ENCODE measurements at regions not wholly inside any gene's neighbourhood (a gene's known extent, or its start where the extent isn't known, plus 50 kb on each side); places are given as distances from the start of the nearest gene placed in this dataset.
A peak's percentile ranks its signal among the peaks of the same experiment; 100 is the strongest.

GRCh38 chr3:159792070-159792469, 196.6 kb upstream of the IL12A start:
- peaks cover 16% of the 10 kb centered on the region for H3K4me1 ChIP-seq (ENCODE audit: control insufficient read depth, extremely low read depth, insufficient read depth, low read length)
- H3K9me3 ChIP-seq (ENCODE audit: control insufficient read depth, insufficient read depth, low read depth, low read length) = no peaks in the 10 kb centered on the region
- H3K36me3 ChIP-seq (ENCODE audit: control insufficient read depth, insufficient read depth, low read length) = no peaks in the 10 kb centered on the region
- H4K20me1 ChIP-seq (ENCODE audit: control insufficient read depth, extremely low read depth, insufficient read depth, low read length) = no peaks in the 10 kb centered on the region
- TF ChIP-seq EZH2 (IDR thresholded peaks at IDR 0.05; ENCODE audit: low read length, missing control alignments) (no peak), CTCF (conservative IDR thresholded peaks at IDR 0.05 in 1 of 2, IDR thresholded peaks at IDR 0.05 in 1 of 2; ENCODE audit: low read depth in 1 of 2, low read length in 2 of 2) (no peak)
- peaks cover 59% of the 10 kb centered on the region for H3K79me2 ChIP-seq (ENCODE audit: control insufficient read depth, insufficient read depth, low read length)
- H3K9ac ChIP-seq (ENCODE audit: insufficient read depth, low read length) = no peak overlapping the region
- H3K27me3 ChIP-seq (ENCODE audit: control insufficient read depth, insufficient read depth, low read length) = no peaks in the 10 kb centered on the region
- H2AFZ ChIP-seq (ENCODE audit: low read length) = no peak overlapping the region
- H3K4me2 ChIP-seq (ENCODE audit: extremely low read depth, insufficient read depth, low read length) = no peak overlapping the region
- no peak for DNase-seq (ENCODE audit: low read depth in 2 of 2)
- no peak overlapping the region for H3K4me3 ChIP-seq (replicated peaks in 1 of 4; ENCODE audit: control extremely low read depth in 1 of 4, insufficient read depth in 1 of 4, low read depth in 3 of 4, low read length in 4 of 4)
- H3K27ac ChIP-seq (ENCODE audit: insufficient read depth, low read length) = no peak overlapping the region

- no peak overlapping the region for H3K27ac ChIP-seq (ENCODE audit: insufficient read depth, low read length)
- DNase-seq (ENCODE audit: low read depth in 2 of 2) = no peak
- no peaks in the 10 kb centered on the region for H3K9me3 ChIP-seq (ENCODE audit: control insufficient read depth, insufficient read depth, low read depth, low read length)
- peaks cover 64% of the 10 kb centered on the region for H3K79me2 ChIP-seq (ENCODE audit: control insufficient read depth, insufficient read depth, low read length)
- H4K20me1 ChIP-seq (ENCODE audit: control insufficient read depth, extremely low read depth, insufficient read depth, low read length) = no peaks in the 10 kb centered on the region
- H2AFZ ChIP-seq (ENCODE audit: low read length) = no peak overlapping the region
- H3K4me3 ChIP-seq (replicated peaks in 1 of 4; ENCODE audit: control extremely low read depth in 1 of 4, insufficient read depth in 1 of 4, low read depth in 3 of 4, low read length in 4 of 4) = no peak overlapping the region
- H3K27me3 ChIP-seq (ENCODE audit: control insufficient read depth, insufficient read depth, low read length) = no peaks in the 10 kb centered on the region
- no peak overlapping the region for H3K9ac ChIP-seq (ENCODE audit: insufficient read depth, low read length)
- H3K4me1 ChIP-seq (ENCODE audit: control insufficient read depth, extremely low read depth, insufficient read depth, low read length) = peaks cover 15% of the 10 kb centered on the region
- no peak overlapping the region for H3K4me2 ChIP-seq (ENCODE audit: extremely low read depth, insufficient read depth, low read length)
- no peaks in the 10 kb centered on the region for H3K36me3 ChIP-seq (ENCODE audit: control insufficient read depth, insufficient read depth, low read length)
- TF ChIP-seq EZH2 (IDR thresholded peaks at IDR 0.05; ENCODE audit: low read length, missing control alignments) (no peak), CTCF (conservative IDR thresholded peaks at IDR 0.05 in 1 of 2, IDR thresholded peaks at IDR 0.05 in 1 of 2; ENCODE audit: low read depth in 1 of 2, low read length in 2 of 2) (no peak)
These were observed 193.6 kb upstream of the IL12A start for GRCh38 chr3:159795042-159795441.

GRCh38 chr3:159795681-159796175, 192.9 kb upstream of the IL12A start:
- no peak overlapping the region for H3K4me2 ChIP-seq (ENCODE audit: extremely low read depth, insufficient read depth, low read length)
- TF ChIP-seq EZH2 (IDR thresholded peaks at IDR 0.05; ENCODE audit: low read length, missing control alignments) (no peak), CTCF (conservative IDR thresholded peaks at IDR 0.05 in 1 of 2, IDR thresholded peaks at IDR 0.05 in 1 of 2; ENCODE audit: low read depth in 1 of 2, low read length in 2 of 2) (no peak)
- H3K27ac ChIP-seq (ENCODE audit: insufficient read depth, low read length) = peak overlapping the region; percentile 67
- H3K4me3 ChIP-seq (replicated peaks in 1 of 4; ENCODE audit: control extremely low read depth in 1 of 4, insufficient read depth in 1 of 4, low read depth in 3 of 4, low read length in 4 of 4) = no peak overlapping the region
- H3K4me1 ChIP-seq (ENCODE audit: control insufficient read depth, extremely low read depth, insufficient read depth, low read length) = peaks cover 15% of the 10 kb centered on the region
- H3K9ac ChIP-seq (ENCODE audit: insufficient read depth, low read length) = no peak overlapping the region
- H3K36me3 ChIP-seq (ENCODE audit: control insufficient read depth, insufficient read depth, low read length) = no peaks in the 10 kb centered on the region
- H3K79me2 ChIP-seq (ENCODE audit: control insufficient read depth, insufficient read depth, low read length) = peaks cover 71% of the 10 kb centered on the region
- no peak overlapping the region for H2AFZ ChIP-seq (ENCODE audit: low read length)
- peak in 1 of 2 donors; percentile 76 for DNase-seq (ENCODE audit: low read depth in 2 of 2)
- H3K27me3 ChIP-seq (ENCODE audit: control insufficient read depth, insufficient read depth, low read length) = no peaks in the 10 kb centered on the region
- H3K9me3 ChIP-seq (ENCODE audit: control insufficient read depth, insufficient read depth, low read depth, low read length) = no peaks in the 10 kb centered on the region
- no peaks in the 10 kb centered on the region for H4K20me1 ChIP-seq (ENCODE audit: control insufficient read depth, extremely low read depth, insufficient read depth, low read length)
